ENCODE measurements at regions not wholly inside any gene's neighbourhood (a gene's known extent, or its start where the extent isn't known, plus 50 kb on each side); places are given as distances from the start of the nearest gene placed in this dataset.

GRCh38 chr2:129331638-129332037, 647.8 kb upstream of the RAB6C start:
- intact Hi-C loops (cut with micrococcal nuclease; ENCODE audit: unreplicated experiment) = no loop called here
- Histone ChIP-seq H3K9ac (ENCODE audit: insufficient read depth, low read depth, low read length) (no peak overlapping the region), H2AFZ (ENCODE audit: low read length) (no peak overlapping the region), H4K20me1 (ENCODE audit: insufficient read depth, low read length) (no peaks in the 10 kb centered on the region), H3K4me3 (replicated peaks in 1 of 3; ENCODE audit: insufficient read depth in 1 of 3, low read depth in 2 of 3, low read length in 3 of 3) (no peak overlapping the region), H3K27ac (ENCODE audit: extremely low read length, insufficient read depth, low read length) (no peak overlapping the region), H3K9me3 (ENCODE audit: low read length) (no peaks in the 10 kb centered on the region), H3K36me3 (replicated peaks in 1 of 2; ENCODE audit: control insufficient read depth in 1 of 2, insufficient read depth in 2 of 2, low read length in 2 of 2) (no peaks in the 10 kb centered on the region), H3K27me3 (ENCODE audit: control insufficient read depth in 1 of 2, insufficient read depth in 2 of 2, low read length in 2 of 2) (peaks cover 0 to 4% of the 10 kb centered on the region in 2 experiments; a peak in 1 of 5 replicates), H3K4me2 (ENCODE audit: low read depth, low read length) (no peak overlapping the region), H3K4me1 (ENCODE audit: insufficient read depth, low read length) (no peaks in the 10 kb centered on the region), H3K79me2 (ENCODE audit: insufficient read depth, low read length) (no peaks in the 10 kb centered on the region)
- 0 out of 2 replicates have a peak, but pooled peaks have one; percentile 28 for TF ChIP-seq CTCF (CRISPR knock-in tag; IDR thresholded peaks at IDR 0.05)
- no peak for TF ChIP-seq ZNF251 (CRISPR knock-in tag; IDR thresholded peaks at IDR 0.05)
- DNase-seq (ENCODE audit: low spot score) = no peak
- ChIA-PET POLR2A (no interaction called here), CTCF (ENCODE audit: low intra/inter-chr PET ratio, low total read pairs) (no interaction called here)
- BruUV-seq (replicated peaks) = no TSS peak
- in situ Hi-C loops (cut with HindIII; ENCODE audit: extremely low pct_ligation_motif_present, low pct_unique_long_range_greater_than_20kb) = no loop called here
- ATAC-seq = peak; percentile 53; the same call in 2 of the 3 replicates
- 17% methylated on average over 6 of the region's 7 CpGs for WGBS (ENCODE audit: low lambda C conversion rate)
- no peak for FAIRE-seq

GRCh38 chr2:129334128-129334527, 645.3 kb upstream of the RAB6C start:
- Histone ChIP-seq H3K36me3 (replicated peaks in 1 of 2; ENCODE audit: control insufficient read depth in 1 of 2, insufficient read depth in 2 of 2, low read length in 2 of 2) (no peaks in the 10 kb centered on the region), H3K4me2 (ENCODE audit: low read depth, low read length) (no peak overlapping the region), H3K4me1 (ENCODE audit: insufficient read depth, low read length) (no peaks in the 10 kb centered on the region), H3K79me2 (ENCODE audit: insufficient read depth, low read length) (no peaks in the 10 kb centered on the region), H2AFZ (ENCODE audit: low read length) (no peak overlapping the region), H4K20me1 (ENCODE audit: insufficient read depth, low read length) (no peaks in the 10 kb centered on the region), H3K27ac (ENCODE audit: extremely low read length, insufficient read depth, low read length) (no peak overlapping the region), H3K27me3 (ENCODE audit: control insufficient read depth in 1 of 2, insufficient read depth in 2 of 2, low read length in 2 of 2) (peaks cover 0 to 4% of the 10 kb centered on the region in 2 experiments; a peak in 1 of 5 replicates), H3K4me3 (replicated peaks in 1 of 3; ENCODE audit: insufficient read depth in 1 of 3, low read depth in 2 of 3, low read length in 3 of 3) (no peak overlapping the region), H3K9me3 (ENCODE audit: low read length) (no peaks in the 10 kb centered on the region), H3K9ac (ENCODE audit: insufficient read depth, low read depth, low read length) (no peak overlapping the region)
- BruUV-seq (replicated peaks) = no TSS peak
- in situ Hi-C loops (cut with HindIII; ENCODE audit: extremely low pct_ligation_motif_present, low pct_unique_long_range_greater_than_20kb) = no loop called here
- WGBS (ENCODE audit: low lambda C conversion rate) = 24% methylated on average over 4 of the region's 5 CpGs
- intact Hi-C loops (cut with micrococcal nuclease; ENCODE audit: unreplicated experiment) = no loop called here
- no peak for TF ChIP-seq GABPA (IDR thresholded peaks at IDR 0.05; ENCODE audit: low read depth, low read length)
- no peak for TF ChIP-seq GABPA (CRISPR knock-in tag; IDR thresholded peaks at IDR 0.05; ENCODE audit: low read depth)
- no peak for TF ChIP-seq ZNF124 (CRISPR knock-in tag; IDR thresholded peaks at IDR 0.05)
- TF ChIP-seq MAFF (IDR thresholded peaks at IDR 0.05; ENCODE audit: low read depth, low read length) = no peak
- TF ChIP-seq SAFB2 (CRISPR knock-in tag; IDR thresholded peaks at IDR 0.05; ENCODE audit: borderline replicate concordance, low read depth) = no peak
- no peak for TF ChIP-seq PCBP2 (optimal IDR thresholded peaks at IDR 0.05; ENCODE audit: low read depth, low read length, poor library complexity, severe bottlenecking)
- TF ChIP-seq ZNF609 (CRISPR knock-in tag; IDR thresholded peaks at IDR 0.05; ENCODE audit: borderline replicate concordance) = no peak
- TF ChIP-seq MED13 (CRISPR knock-in tag; IDR thresholded peaks at IDR 0.05) = no peak
- TF ChIP-seq SUZ12 (IDR thresholded peaks at IDR 0.05; ENCODE audit: low read depth, low read length) = no peak
- no peak for TF ChIP-seq ZNF720 (CRISPR knock-in tag; IDR thresholded peaks at IDR 0.05)
- ATAC-seq (no peak), FAIRE-seq (no peak), DNase-seq (ENCODE audit: low spot score) (no peak)
- POLR2A ChIA-PET = no interaction called here
- CTCF ChIA-PET (ENCODE audit: low intra/inter-chr PET ratio, low total read pairs) = no interaction called here
